Amygdala (tissue), 56 donors: ENCODE measurements at regions not wholly inside any gene's neighbourhood (a gene's known extent, or its start where the extent isn't known, plus 50 kb on each side); places are given as distances from the start of the nearest gene placed in this dataset.

Experiments
- DNase-seq, 56 donors: peaks; one replicate each; lab custom pipeline; 2025; lab: John Stamatoyannopoulos, UW

DNA sequence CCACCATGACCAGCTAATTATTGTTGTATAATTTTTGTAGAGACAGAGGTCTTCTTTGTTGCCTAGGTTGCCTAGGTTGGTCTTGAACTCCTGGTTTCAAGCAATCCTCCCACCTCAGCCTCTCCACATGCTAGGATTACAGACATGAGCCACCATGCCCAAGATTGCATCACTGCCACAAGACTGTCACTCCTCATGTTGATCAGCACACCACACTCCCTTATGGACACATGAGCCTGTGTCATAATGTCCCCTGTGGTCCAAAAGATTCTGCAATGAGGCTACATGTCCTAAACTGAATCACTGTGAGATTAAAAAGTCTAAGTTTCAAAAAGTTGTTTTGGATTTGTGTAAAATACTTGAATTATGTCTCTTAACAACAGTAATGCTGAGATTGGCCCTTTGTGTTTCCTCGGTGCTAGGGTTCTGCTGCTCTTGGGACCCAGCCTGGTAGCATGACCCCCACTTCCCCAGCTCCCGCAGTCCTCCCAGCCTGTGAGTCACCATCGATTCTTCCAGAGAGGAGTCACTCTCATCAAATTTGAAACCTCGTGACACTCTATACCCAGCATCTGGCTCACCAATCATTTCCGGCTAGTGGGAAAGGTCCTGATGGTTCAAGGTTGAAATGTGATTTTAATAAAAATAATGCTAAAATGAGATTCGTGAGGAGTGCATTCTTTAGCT lies 890.9 kb downstream of the VRK1 start:
- no peak for DNase-seq

DNA sequence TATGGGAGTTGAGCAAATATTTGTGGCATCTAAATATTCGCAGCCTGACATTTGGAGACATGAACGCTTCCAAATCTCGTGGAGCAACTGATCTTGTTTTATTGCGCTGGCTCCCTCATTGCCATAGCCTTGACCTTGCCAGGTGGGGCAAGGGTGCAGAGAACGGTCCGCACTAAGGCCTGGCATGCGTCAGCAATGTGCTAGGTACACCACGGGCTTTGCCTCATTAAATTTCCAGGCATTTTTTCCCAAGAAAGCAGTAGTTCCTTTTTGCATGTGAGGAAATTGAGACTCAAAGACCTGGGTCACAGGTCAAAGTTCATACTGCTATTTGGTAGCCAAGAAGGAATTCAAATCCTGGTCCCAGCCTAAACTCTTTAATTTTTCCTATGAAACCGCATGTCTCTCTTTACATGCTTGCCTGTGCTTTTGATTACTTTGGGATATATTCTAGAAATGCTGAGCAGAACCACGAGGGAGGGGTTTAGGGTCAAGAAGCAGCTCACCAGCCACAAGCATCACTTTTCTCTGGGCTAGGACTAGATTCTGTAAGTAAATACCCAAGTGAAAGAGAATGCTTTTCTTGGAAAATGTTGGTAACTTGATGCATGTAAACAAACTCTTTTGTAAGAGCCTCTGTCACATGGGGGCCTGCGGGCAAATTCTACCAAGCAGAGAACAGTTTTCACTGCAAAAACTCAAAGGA lies 891.6 kb downstream of the VRK1 start:
- no peak for DNase-seq

DNA sequence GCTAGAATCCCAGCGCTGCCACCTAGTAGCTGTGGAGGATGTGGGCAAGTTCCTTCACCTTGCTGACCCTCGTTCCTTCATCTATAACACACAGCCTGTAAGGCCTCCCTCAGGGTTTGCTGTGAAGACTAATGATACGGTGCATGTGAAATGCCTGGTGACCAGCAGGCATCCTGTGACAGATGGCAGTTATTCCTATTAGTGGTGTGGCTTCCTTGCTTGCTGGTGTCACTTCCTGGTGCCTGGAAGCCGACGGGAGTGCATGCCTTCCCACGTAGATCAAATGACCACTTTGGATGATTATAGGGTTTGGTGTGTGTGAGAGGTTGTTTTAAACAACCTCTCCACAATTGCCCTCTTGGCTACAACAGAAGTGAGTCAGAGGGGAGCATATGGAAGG lies 894.9 kb downstream of the VRK1 start:
- no peak for DNase-seq

DNA sequence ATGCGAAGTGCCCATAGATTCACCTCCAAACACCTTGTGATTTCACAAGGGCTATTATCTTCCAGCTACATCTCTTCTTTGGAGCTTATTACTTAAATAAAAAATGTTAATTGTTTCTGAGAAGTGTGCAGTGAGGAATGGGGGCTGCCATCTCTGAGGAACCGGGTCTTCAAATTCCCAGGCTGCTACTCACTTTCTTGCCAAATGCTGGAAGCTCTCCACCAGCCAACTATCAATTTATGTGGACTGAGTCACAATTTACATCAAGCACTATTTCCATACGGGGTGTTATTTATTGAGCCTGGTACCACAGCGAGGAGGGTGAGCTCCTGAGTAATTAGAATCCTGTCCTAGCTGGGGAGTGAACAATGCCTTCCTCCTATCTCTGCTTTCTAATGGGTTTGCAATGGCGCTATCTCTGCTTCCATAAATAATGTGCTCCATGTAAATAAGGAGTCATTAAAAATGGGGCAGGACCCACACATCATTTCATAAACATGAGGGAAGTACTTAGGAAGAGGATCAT lies 898.3 kb downstream of the VRK1 start:
- no peak for DNase-seq

DNA sequence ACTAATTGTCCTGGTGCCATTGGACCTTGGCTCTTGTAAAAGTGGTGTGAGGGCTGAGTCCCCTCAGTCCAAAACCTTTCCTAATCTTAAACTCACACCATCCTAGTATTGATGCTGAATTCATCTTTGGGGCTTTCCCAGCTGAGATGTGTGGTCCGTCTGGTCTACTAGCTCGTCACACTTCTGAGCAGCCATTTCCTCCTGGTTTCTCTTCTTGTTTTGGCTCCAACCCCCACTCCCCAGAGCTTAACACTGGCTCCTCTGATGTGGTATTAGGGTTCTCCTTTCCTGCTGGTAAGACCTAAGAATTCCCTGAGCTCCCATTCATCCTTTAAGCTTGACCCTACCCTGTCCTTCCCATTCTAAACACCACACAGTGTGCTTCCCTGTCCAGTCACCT lies 900.6 kb downstream of the VRK1 start:
- no peak for DNase-seq

GRCh38 chr14:97699026-97699425 lies 901.8 kb downstream of the VRK1 start:
- DNase-seq, result no peak

DNA sequence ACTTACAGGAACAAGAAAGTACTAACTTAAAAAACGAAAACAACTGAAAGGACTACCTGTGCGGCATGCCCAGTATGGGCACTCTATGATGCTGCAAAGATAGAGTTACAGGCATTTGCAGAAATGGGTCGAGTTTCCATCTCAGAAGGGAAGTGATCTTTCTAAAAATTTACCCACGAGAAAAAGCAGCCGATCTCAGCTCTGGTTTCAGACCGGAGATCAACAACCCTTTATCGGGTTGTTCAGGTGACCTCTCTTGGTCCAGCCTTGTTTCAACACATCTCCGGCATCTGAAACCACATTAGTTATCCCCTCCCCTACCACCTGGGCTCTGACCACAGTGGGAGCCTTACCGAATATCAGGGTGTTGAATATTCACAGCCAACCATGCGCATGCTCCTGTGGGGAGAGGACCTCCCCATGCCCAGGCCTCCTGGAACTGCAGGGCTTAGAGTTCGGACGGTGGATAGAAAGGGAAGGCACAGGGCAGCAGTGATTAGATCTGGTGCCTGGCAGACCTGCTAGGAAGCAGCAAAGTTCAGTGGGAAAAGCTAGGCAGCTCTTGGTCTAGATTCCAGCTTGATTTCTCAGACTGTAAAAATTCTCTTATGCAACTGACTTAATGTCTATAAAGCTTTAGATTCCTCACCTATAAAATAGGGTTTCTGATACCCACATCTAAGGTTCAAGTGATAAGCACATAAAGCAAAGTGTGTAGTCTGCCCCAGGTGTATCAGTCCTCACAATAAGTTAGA lies 906.0 kb downstream of the VRK1 start:
- no peak for DNase-seq

- no peak for DNase-seq
Measured at GRCh38 chr14:97704316-97704885, 907.2 kb downstream of the VRK1 start.

DNA sequence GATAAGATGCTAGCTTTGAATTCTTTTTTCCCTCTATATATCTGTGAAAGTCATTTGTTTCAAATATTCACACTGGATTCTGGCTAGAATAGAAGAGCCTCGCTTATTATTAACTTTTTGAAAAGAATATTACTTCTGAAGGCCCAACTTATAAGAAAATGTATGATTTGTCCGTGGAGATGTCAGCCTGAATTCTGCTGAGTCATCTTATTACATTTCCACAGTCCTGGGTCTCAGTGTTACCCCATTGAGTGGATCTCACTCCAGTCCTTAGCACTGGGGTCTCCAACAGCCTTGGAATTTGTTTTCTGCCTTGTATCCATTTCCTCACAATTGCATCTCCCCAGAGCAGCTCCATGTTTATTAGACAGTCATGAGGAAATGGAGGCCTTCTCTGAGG lies 907.9 kb downstream of the VRK1 start:
- no peak for DNase-seq

DNA sequence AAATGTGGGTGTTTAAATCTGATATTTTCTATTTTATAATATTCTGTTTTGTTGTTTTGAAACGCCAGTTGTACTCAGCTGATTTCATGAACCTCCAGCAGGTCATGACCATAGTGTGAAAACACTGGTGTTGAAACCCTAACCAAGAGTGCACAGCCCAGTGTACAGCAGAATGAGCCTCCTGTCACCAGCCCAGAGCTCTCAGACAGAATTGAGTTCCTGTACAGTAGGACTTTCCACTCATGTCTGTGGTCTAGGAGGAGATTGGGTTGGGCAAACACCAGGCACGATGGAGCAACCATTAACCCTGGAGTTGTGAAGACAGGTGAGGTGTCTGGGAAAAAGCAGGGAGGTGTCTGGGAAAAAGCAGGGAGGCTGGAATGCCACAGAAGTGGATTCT lies 908.8 kb downstream of the VRK1 start:
- no peak for DNase-seq

DNA sequence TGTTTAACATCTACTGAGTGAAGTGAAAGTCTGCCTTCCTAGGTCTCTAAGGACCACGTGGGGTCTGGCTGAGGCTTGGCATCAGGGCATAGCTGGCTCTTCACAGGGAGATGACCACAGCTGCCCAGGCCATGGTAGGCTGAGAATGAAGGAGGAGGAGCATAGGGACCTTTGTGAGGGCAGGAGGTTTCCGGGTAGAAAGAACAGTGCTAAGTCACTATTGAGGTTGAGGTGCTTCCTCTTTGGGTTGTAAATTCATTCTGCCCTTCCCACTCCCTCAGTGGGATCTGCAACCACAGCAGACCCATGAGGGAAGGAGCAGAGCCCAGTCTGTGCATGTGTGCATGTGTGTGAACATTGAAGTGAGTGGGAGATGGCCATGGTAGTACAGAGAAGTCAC lies 909.6 kb downstream of the VRK1 start:
- no peak for DNase-seq

DNA sequence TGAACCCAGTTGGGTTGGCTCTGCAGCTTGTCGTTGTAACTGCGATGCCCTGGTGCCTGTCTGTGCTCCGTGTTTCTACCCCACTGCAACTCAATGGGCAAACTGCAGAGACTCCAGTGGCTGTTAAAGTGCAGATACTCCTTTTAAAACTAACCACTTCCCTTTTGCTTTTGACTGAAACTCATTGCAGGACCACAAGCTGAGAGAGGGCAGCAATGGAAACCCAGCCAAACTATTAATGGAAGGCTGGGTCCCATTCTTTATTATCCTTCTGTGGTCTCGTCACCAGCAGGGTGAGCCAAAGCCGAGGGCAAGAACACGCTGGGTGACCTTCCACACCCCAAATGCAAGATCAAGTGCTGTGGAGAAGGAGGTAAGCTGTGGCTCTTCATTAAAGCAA lies 910.4 kb downstream of the VRK1 start:
- no peak for DNase-seq

DNA sequence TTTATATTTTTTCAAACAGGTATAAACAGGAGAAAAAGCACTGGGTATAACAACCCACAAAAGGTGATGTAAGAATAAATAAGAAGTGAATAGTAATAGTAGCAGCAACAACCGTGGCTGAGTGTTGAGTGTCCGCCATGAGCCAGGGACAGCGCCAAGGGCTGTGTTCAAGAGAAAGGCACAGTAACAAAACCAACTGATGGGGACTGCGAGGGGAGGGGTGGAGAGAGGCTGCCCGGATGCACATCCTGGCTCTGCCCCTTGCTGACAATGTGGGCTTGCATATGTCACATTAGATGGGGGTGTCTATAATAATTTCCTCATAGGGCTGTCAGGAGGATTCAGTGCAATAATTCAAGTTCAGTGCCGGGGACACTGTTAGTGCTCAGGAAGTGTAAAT lies 912.4 kb downstream of the VRK1 start:
- DNase-seq, result no peak

DNA sequence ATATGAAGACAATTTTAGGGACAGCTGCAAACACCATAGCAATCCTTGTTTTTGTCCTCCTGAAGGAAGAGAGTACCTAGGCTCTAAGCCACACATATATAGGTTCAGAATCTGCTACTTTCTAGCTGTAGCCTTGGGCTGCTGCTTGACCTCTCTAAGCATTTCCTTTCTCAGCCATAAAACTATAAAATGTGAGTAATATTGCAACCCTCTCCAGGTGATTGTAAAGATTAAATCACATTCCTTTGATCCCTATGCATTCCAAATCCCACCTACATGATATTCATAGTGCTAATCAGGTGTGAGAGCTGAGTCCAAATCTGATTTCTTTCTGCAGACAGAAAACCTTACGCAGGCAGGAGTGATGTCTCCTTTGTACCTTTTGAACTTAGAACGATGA lies 913.5 kb downstream of the VRK1 start:
- DNase-seq, result no peak

DNA sequence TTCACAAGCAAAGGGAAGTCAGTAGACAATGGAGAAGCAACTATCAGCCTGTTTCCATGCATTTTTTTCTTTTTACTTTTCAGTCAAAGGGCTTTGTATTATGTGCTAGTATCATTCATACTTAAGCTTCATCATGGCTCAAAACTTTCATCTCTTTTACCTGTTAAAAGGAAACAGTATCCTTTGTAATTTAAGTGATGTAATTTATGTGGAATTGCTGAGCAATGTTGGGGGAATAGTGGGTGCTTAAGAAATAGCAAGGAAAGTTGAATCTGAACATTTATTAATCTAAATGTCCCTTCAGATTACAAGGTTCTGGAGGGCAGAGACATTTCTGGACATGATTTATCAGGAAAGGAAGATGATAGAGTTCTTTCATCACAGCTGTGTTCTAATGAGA lies 915.3 kb downstream of the VRK1 start:
- no peak for DNase-seq

- DNase-seq, result no peak
Measured at GRCh38 chr14:97713023-97713422, 915.8 kb downstream of the VRK1 start.

DNA sequence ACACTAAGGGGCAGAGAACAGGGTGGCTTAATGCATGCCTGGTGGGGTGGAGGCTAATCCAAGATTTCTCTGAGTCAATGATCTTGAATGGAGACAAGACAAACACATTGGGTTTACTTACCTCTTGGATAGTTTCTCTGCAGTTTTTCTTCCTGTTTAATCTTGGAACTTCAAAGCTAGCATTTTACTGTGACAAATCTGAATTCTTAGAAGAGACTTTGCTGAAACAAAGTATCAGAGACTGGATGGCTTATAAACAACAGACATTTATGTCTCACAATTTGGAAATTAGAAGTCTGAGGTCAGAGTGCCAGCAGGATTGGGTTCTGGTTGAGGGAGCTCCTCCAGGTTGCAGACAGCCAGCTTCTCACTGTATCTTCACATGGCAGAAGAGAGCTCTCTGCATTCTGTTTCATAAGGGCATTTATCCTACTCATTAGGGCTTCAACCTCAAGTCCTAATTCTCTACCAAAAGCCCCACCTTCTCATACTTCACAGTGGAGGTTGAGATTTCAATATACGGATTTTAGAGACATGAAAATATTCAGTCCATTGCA lies 921.8 kb downstream of the VRK1 start:
- no peak for DNase-seq

DNA sequence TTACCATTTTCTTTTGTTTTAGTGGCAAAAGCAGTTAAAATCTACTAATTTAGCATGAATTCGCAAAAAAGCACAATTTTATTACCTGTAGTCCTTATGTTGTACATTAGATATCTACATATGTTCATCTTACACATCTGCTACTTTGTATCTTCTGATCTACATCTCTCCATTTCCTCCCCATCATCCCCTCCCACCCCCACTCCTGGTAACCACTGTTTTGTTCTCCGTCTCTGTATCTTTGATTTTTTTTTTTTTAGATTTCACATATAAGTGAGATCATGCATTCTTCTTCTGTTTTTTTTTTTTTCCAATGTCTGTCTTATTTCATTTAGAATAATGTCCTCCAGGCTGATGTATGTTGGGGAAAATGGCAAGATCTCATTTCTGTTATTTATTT lies 922.7 kb downstream of the VRK1 start:
- DNase-seq, result no peak

DNA sequence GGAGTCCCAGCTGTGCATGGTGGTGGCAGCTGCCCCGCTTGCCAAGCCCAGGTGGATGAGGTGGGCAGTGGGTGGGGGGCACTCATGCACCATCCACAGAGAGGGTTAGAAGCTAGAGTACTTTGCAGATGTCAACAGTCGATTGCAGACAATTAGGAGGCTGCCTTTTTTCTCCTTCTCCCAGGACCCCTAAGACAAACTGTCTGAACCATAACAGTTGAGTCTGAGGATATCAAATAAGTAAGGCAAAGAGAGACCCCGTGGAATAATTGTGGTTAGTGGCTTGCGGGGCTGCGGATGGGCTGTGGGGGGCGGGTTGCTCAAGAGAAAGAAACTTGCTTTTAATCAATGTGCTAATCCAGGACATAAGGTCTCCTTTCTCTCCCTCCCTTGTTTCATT lies 926.2 kb downstream of the VRK1 start:
- no peak for DNase-seq

GRCh38 chr14:97723819-97724218 lies 926.6 kb downstream of the VRK1 start:
- DNase-seq, result no peak

DNA sequence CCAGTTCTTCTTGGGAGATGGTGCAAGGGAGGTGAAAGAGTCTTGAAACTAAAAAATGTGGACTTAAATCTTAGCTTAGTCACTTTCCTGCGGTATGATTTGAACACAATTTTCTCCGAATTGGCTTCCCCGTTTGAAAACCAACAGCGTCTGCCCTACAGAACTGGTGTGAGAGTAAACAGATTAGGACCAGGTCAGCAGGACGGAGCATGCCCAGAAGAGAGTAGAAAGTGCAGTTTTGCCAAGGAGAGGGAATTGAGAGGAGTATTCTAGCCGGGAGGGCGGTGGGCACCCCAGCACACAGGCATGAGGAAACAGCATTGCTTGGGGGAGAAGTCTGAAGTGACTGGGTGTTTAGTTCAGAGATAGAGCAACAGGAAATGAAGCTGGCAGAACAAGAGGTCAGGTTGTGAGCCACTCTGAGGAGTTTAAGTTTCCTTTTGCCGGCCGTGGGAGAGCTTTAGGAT lies 927.1 kb downstream of the VRK1 start:
- no peak for DNase-seq
